GM19025 (cell line): ENCODE measurements at regions not wholly inside any gene's neighbourhood (a gene's known extent, or its start where the extent isn't known, plus 50 kb on each side); places are given as distances from the start of the nearest gene placed in this dataset.

ENCODE experiments used
- ATAC-seq: cut with Tn5 transposase; IDR thresholded peaks from one replicate; pipeline ENCODE4 v1.9.1; 2021; ENCODE audit warnings: mild to moderate bottlenecking, low read depth, moderate library complexity; ENCODE audit not compliant: unreplicated experiment

DNA sequence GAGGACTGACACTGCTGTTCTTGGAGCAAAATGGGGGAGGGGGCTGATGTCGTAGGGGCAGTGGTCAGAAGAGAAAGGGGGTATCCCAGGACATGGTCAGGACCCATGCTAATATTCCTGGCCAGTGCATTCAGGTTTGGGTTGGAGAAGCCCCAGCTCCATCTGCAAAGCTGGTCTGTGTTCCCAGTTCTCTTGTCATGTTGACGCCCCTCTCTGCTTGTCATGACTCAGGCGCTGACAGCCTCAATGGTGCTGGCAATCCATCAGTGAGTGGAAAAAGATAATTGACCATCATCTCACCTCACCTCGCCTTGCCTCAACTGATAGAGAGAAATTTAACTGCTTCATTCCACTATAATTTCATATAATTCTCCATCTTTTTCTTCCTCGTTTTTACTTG is 283.1 kb upstream of the CADM1 start:
- ATAC-seq: no peak

DNA sequence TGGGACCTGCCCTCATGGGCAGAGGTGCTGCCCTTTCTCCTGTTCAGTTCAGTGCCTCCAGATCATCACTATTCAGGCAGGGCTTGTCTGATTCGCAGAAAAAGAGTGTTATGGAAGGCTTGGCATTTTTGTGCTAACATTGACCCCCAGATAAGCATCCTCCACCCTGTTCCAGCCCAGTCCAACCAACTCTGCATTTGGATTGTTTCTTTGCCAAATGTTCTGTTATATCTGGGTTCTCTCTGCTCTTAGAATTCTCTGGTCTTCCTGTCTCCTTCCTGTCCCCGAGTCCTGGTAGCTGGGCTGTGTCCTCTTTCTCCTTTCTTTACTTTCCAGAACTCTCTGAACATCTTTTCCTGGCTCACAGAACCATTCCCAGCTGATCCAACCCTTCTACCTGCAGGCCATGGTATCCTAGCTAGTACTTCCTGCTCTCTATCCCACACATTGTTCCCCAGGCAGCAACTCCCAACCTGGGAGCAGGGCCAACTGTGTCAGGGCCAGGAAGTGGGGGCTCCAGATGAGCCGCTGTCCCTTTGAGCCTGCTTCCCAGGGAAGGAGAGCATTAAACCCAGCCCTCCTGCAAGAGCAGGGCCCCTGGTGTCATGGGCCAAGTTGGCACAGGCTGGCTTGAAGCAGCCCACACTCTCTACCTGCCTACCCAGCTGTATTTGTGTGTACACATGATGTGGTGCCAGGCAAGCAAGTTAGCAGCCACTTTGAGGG is 280.7 kb upstream of the CADM1 start:
- no peak for ATAC-seq

- ATAC-seq: no peak
Observed at GRCh38 chr11:115780646-115781362, 276.6 kb upstream of the CADM1 start.

- no peak for ATAC-seq
Observed at GRCh38 chr11:115778928-115779650, 274.9 kb upstream of the CADM1 start.

DNA sequence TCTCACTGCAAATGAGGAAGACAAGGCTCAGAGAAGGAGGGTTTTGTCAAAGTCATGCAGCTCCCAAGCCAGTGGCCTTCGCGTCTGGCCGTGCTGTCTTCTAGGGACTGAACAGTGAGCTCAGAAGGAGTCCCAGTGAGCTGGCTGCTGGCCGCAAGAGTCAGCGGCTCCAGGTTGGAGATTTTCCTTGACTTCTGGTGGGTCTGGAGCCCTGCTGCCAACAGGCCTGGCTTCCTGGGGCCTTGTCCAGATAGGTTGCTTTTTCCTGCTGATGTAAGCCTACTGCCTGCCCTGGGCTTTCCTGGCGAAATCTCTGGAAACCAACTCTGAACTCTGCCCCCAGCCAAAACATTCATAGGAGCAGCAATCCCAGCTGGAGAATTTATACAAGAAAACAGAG is 272.7 kb upstream of the CADM1 start:
- no peak for ATAC-seq

DNA sequence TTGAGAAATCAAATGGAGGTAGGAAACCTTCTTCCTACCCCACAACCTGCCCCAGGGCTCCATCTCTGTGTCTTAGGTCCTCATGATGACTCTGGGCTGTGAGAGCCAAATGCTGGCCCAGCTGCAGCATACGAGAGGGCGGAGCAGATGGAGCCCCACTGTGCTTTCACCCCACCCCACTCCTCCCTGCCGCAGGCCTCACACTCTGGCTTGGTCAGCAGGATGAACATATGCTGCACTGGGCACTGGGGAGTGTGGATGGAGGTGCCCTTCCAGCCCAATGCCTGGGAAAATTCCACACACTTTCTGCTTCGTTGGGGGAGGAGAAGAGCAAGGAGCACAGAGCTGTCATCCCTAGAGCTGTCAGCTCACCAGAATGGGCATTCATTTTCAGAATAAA is 271.6 kb upstream of the CADM1 start:
- ATAC-seq: no peak

DNA sequence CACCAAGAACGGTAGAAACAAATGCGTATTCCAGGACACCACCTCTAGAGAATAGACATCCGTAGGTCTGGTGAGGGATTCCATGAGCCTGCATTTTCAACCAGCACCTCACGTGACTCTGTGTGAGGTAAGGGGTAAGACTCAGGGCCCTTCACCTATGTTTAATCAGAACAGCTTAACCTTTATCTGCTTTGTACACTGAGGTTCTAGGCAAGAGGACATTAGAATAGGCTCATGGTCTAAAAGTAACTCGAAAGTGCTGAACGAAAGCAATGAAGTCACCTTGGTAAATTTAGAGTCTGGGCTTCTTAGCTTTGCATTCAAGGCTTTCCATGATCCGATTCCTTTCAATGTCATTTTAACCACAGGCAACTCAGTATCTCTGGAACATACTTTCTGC is 270.5 kb upstream of the CADM1 start:
- ATAC-seq: no peak

GRCh38 chr11:115769891-115770290 is 265.7 kb upstream of the CADM1 start:
- ATAC-seq: no peak

- ATAC-seq: no peak
Observed at GRCh38 chr11:115767883-115768282, 263.7 kb upstream of the CADM1 start.

GRCh38 chr11:115767047-115767802 is 263.0 kb upstream of the CADM1 start:
- no peak for ATAC-seq

GRCh38 chr11:115766561-115766960 is 262.3 kb upstream of the CADM1 start:
- no peak for ATAC-seq

GRCh38 chr11:115765803-115766239 is 261.6 kb upstream of the CADM1 start:
- no peak for ATAC-seq

DNA sequence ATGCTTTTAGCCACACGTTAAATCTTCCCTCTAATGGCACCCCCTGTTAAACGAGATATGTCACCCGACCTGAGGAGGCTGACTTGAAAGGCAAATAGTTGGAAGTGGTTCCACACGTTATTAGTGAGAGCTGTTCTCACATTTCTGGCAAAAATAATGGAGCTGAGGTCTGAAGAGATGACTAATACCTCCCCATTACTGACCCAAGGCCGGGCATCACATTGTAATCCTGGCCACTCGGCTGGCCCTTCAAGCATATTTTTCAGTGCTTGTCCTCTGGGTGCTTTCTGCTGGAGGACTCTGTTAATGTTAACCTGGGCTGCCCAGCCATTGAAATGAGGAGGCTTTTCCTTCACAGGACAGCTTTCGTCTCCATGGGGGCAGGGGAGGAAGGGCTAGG is 260.0 kb upstream of the CADM1 start:
- ATAC-seq: no peak

GRCh38 chr11:115761817-115762216 is 257.6 kb upstream of the CADM1 start:
- no peak for ATAC-seq

GRCh38 chr11:115761348-115761747 is 257.1 kb upstream of the CADM1 start:
- ATAC-seq: no peak

GRCh38 chr11:115760461-115761320 is 256.5 kb upstream of the CADM1 start:
- no peak for ATAC-seq

DNA sequence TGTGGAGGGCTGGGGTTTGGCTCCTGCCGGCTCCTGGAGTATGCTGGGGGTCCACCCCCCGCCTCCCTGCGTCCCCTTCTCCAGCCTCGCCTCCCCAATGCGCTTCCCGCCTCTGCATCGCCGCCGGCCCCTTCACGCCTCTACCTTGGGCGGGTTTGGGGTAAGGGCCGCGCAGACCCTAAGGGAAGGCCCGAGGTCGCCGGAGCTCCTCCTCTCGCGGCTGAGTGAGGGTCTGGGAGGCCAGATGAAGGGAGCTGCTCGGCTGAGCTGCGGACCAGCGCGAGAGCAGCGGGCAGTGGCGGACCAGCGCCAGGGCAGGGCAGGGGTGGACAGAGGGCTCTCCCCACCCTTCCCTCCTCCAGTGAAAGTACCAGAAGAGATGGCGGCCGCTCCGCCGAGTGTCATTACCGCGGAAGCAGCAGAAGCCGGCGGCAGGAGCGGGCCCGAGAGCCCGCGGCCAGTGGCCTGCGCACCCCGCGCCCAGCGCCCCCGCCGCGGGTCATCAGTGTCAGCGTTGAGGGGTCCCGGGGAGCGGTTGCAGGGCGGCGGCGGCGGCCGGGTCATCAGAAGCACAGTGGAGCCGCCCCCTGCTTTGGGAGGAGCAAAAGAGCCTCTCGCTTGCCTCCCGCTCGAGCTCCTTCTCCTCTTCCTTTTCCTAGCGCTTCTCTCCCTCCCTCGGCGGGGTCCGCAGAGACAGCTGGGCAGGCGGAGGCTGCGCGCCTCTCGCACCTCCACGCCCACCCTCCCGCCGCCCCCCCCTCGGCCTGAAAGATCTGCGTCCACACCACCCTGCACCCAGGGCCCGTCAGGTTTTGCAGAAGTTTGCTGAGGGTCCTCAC is 255.6 kb upstream of the CADM1 start:
- no peak for ATAC-seq

GRCh38 chr11:115758011-115758410 is 253.8 kb upstream of the CADM1 start:
- no peak for ATAC-seq
